D721Med (cell line): ENCODE measurements at regions not wholly inside any gene's neighbourhood (a gene's known extent, or its start where the extent isn't known, plus 50 kb on each side); places are given as distances from the start of the nearest gene placed in this dataset.
"Not testable (repeated sequence)": the region's sequence is repeated elsewhere in the genome, so short reads cannot be mapped to it uniquely, and the experiment has no call there.

ENCODE experiments used
- DNase-seq: peaks from one replicate; pipeline ENCODE4 v3.0.0; 2011; ENCODE audit warnings: low spot score; ENCODE audit not compliant: insufficient read length
- FAIRE-seq: peaks from 2 replicates; lab custom pipeline; 2011; peaks lifted over from hg19 to GRCh38; lab: Jason Lieb, UNC
- CTCF ChIP-seq: IDR thresholded peaks from 2 replicates; pipeline ENCODE4 v1.5.1; 2012; ENCODE audit warnings: mild to moderate bottlenecking, control low read depth; ENCODE audit not compliant: insufficient read depth; ENCODE audit errors: missing control alignments

- FAIRE-seq (no peak), DNase-seq (no peak)
- TF ChIP-seq CTCF, result no peak
Observed at GRCh38 chrX:50967736-50968135, 57.2 kb downstream of the BMP15 start.

- DNase-seq, FAIRE-seq: not testable (repeated sequence)
Observed at GRCh38 chrX:50968871-50969635, 58.5 kb downstream of the BMP15 start.

GRCh38 chrX:50971395-50971794, 60.9 kb downstream of the BMP15 start:
- DNase-seq (no peak), FAIRE-seq (no peak)
- no peak for TF ChIP-seq CTCF

GRCh38 chrX:50973199-50973598, 62.7 kb downstream of the BMP15 start:
- TF ChIP-seq CTCF, result no peak
- DNase-seq, result no peak
- no peak for FAIRE-seq

GRCh38 chrX:50978920-50979682, 68.6 kb downstream of the BMP15 start:
- no peak for DNase-seq
- FAIRE-seq, result no peak
- TF ChIP-seq CTCF, result no peak

GRCh38 chrX:50980251-50980650, 69.7 kb downstream of the BMP15 start:
- no peak for FAIRE-seq
- TF ChIP-seq CTCF, result no peak
- DNase-seq, result no peak

GRCh38 chrX:50988649-50989048, 78.1 kb downstream of the BMP15 start:
- FAIRE-seq (no peak), DNase-seq (no peak)
- TF ChIP-seq CTCF, result peak; percentile 55
